ENCODE measurements at regions not wholly inside any gene's neighbourhood (a gene's known extent, or its start where the extent isn't known, plus 50 kb on each side); places are given as distances from the start of the nearest gene placed in this dataset.

GRCh38 chr14:26199590-26200370 is 398.1 kb downstream of the NOVA1 start:
- no peak for DNase-seq

- no peak for DNase-seq
Measured at GRCh38 chr14:26199096-26199495, 398.7 kb downstream of the NOVA1 start.

- DNase-seq = no peak
Measured at GRCh38 chr14:26194816-26195215, 403.0 kb downstream of the NOVA1 start.

GRCh38 chr14:26191671-26192070 is 406.2 kb downstream of the NOVA1 start:
- no peak for DNase-seq

GRCh38 chr14:26191123-26191522 is 406.7 kb downstream of the NOVA1 start:
- no peak for DNase-seq

- DNase-seq = no peak
Measured at GRCh38 chr14:26190646-26191045, 407.2 kb downstream of the NOVA1 start.

- DNase-seq = no peak
Measured at GRCh38 chr14:26187996-26188620, 409.7 kb downstream of the NOVA1 start.

- DNase-seq = peak; percentile 88
Measured at GRCh38 chr14:26180221-26180620, 417.6 kb downstream of the NOVA1 start.

GRCh38 chr14:26175658-26176057 is 422.2 kb downstream of the NOVA1 start:
- DNase-seq = no peak

GRCh38 chr14:26174395-26174794 is 423.4 kb downstream of the NOVA1 start:
- no peak for DNase-seq

- no peak for DNase-seq
Measured at GRCh38 chr14:26173581-26174110, 424.2 kb downstream of the NOVA1 start.

- DNase-seq = no peak
Measured at GRCh38 chr14:26172396-26172795, 425.4 kb downstream of the NOVA1 start.

- DNase-seq = no peak
Measured at GRCh38 chr14:26170885-26171284, 426.9 kb downstream of the NOVA1 start.

- peak; percentile 40 for DNase-seq
Measured at GRCh38 chr14:26163761-26164160, 434.1 kb downstream of the NOVA1 start.

- no peak for DNase-seq
Measured at GRCh38 chr14:26157517-26157916, 440.3 kb downstream of the NOVA1 start.

- no peak for DNase-seq
Measured at GRCh38 chr14:26143057-26143456, 454.8 kb downstream of the NOVA1 start.

GRCh38 chr14:26138764-26139445 is 458.9 kb downstream of the NOVA1 start:
- DNase-seq = peak; percentile 59

GRCh38 chr14:26137161-26137560 is 460.7 kb downstream of the NOVA1 start:
- no peak for DNase-seq

- no peak for DNase-seq
Measured at GRCh38 chr14:26132061-26132645, 465.7 kb downstream of the NOVA1 start.

GRCh38 chr14:26130690-26131089 is 467.1 kb downstream of the NOVA1 start:
- DNase-seq = no peak

GRCh38 chr14:26128931-26129671 is 468.7 kb downstream of the NOVA1 start:
- DNase-seq = no peak

GRCh38 chr14:26124896-26125438 is 472.9 kb downstream of the NOVA1 start:
- DNase-seq = peak; percentile 18
